Gastrocnemius medialis (tissue), 4 donors: ENCODE measurements at regions not wholly inside any gene's neighbourhood (a gene's known extent, or its start where the extent isn't known, plus 50 kb on each side); places are given as distances from the start of the nearest gene placed in this dataset.

Experiments
- ATAC-seq, 2 donors: fragments of 150-250 bp; one replicate each; pipeline ENCODE4 v1.9.1; 2016
- DNase-seq, 2 donors: peaks; one replicate each; pipeline ENCODE4 v3.0.0-alpha.2; 2019
- H3K27ac ChIP-seq, 4 donors: fragments of 200-600 bp; sonication (generic); 1 replicate in 1 of 4; 2 replicates in 3 of 4; pipeline ENCODE4 v1.5.1; 2016 to 2018; ENCODE audit warnings: mild to moderate bottlenecking in 2 of 4, moderate library complexity in 1 of 4
- H3K27me3 ChIP-seq, 3 donors: fragments of 200-600 bp; sonication (generic) in 2 of 3; 1 replicate in 1 of 3; 2 replicates in 2 of 3; pipeline versions ENCODE4 v1.5.1 to v1.6.0; 2016 to 2019; ENCODE audit warnings: mild to moderate bottlenecking in 1 of 3, moderate library complexity in 1 of 3
- H3K36me3 ChIP-seq, 2 donors: fragments of 200-600 bp; sonication (generic) in 1 of 2; one replicate each; pipeline ENCODE4 v1.5.1; 2017 to 2018
- H3K4me1 ChIP-seq, 2 donors: fragments of 200-600 bp; sonication (generic) in 1 of 2; one replicate each; pipeline ENCODE4 v1.5.1; 2016 to 2017; ENCODE audit warnings: mild to moderate bottlenecking in 2 of 2
- H3K4me3 ChIP-seq, 4 donors: fragments of 200-600 bp; sonication (generic) in 3 of 4; 1 replicate in 1 of 4; 2 replicates in 3 of 4; pipeline ENCODE4 v1.5.1; 2016 to 2019; ENCODE audit warnings: mild to moderate bottlenecking in 2 of 4
- H3K9me3 ChIP-seq, 3 donors: fragments of 200-600 bp; sonication (generic) in 2 of 3; 1 replicate in 1 of 3; 2 replicates in 2 of 3; pipeline ENCODE4 v1.5.1; 2016 to 2019
- CTCF ChIP-seq, 5 experiments: fragments of 450-650 bp in 3 of 5; fragments of 200-600 bp in 2 of 5; sonication (generic) in 2 of 5; IDR thresholded peaks in 4 of 5; conservative IDR thresholded peaks in 1 of 5; 1 replicate in 4 of 5; 2 replicates in 1 of 5; pipeline ENCODE4 v1.5.1; 2016 to 2019; ENCODE audit warnings: antibody characterized with exemption in 5 of 5, mild to moderate bottlenecking in 3 of 5, moderate library complexity in 3 of 5
- POLR2A ChIP-seq, 2 donors: fragments of 450-650 bp; IDR thresholded peaks; one replicate each; pipeline ENCODE4 v1.6.1; 2017; ENCODE audit warnings: antibody characterized with exemption in 2 of 2, mild to moderate bottlenecking in 2 of 2, moderate library complexity in 2 of 2
- in situ Hi-C, 4 donors: fragments of 200-750 bp; cut with MboI; loops; one replicate each; pipeline versions ENCODE4 v1.15.0 to v1.8.0; 2017; ENCODE audit warnings: low sequenced_read_pairs in 4 of 4
- intact Hi-C: fragments of 100-400 bp; cut with DNase I; formaldehyde crosslinking; loops from one replicate; pipeline ENCODE4 v1.15.1; 2023; ENCODE audit warnings: low total_unique reads

- in situ Hi-C loops (no loop called here), intact Hi-C loops (no loop called here)
- no peaks in the 10 kb centered on the region for H3K9me3 ChIP-seq
- no peaks in the 10 kb centered on the region for H3K27me3 ChIP-seq
- H3K4me1 ChIP-seq = no peaks in the 10 kb centered on the region
- TF ChIP-seq CTCF (IDR thresholded peaks at IDR 0.05 in 4 of 5, conservative IDR thresholded peaks at IDR 0.05 in 1 of 5) = no peak
- TF ChIP-seq POLR2A (IDR thresholded peaks at IDR 0.05) = no peak
- H3K36me3 ChIP-seq = no peaks in the 10 kb centered on the region
- DNase-seq (no peak), ATAC-seq (no peak)
- H3K27ac ChIP-seq = no peak overlapping the region
- H3K4me3 ChIP-seq = no peak overlapping the region
These were observed 322.6 kb upstream of the AJAP1 start for GRCh38 chr1:4331767-4332163.

DNA sequence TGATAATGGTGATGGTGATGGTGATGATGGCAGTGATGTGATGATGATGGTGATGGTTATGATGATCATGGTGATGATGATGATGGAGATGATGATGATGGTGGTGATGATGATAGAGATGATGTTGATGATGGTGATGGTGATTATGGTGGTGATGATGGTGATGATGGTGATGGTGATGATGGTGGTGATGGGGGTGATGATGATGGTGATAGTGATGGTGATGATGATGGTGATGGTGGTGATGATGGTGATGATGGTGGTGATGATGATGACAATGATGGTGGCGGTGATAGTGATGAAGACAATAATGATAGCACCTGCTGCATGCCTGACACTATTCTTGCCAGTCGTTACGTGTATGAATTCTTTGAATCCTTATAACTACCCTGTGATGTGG is 317.9 kb upstream of the AJAP1 start:
- Histone ChIP-seq H3K4me1 (no peaks in the 10 kb centered on the region), H3K4me3 (no peak overlapping the region), H3K27ac (no peak overlapping the region), H3K27me3 (no peaks in the 10 kb centered on the region), H3K36me3 (no peaks in the 10 kb centered on the region), H3K9me3 (no peaks in the 10 kb centered on the region)
- TF ChIP-seq POLR2A (IDR thresholded peaks at IDR 0.05) (no peak), CTCF (IDR thresholded peaks at IDR 0.05 in 4 of 5, conservative IDR thresholded peaks at IDR 0.05 in 1 of 5) (no peak)
- no peak for DNase-seq
- no peak for ATAC-seq
- intact Hi-C loops (no loop called here), in situ Hi-C loops (no loop called here)

DNA sequence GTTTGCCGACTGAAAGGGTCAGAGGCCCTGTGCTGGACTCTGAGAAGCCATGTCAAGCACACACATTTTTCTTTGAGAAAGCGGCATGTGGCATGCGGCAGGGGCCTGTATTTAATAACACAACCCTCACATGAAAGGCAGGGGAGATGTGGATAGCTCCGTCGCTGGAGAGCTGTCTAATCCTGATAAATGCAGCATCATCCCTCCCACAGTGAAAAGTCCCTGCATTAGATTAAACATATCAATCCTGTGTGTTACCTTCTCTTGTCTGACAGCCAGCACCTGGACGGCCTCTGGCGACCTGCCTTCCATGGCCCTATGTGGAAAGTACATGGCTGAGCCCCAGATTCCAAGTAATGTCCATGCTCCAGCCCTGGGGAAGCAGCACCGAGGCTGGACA is 313.0 kb upstream of the AJAP1 start:
- ATAC-seq (no peak), DNase-seq (no peak)
- no peak overlapping the region for H3K27ac ChIP-seq
- no peak overlapping the region for H3K4me3 ChIP-seq
- intact Hi-C loops (no loop called here), in situ Hi-C loops (no loop called here)
- H3K27me3 ChIP-seq = no peaks in the 10 kb centered on the region
- no peaks in the 10 kb centered on the region for H3K4me1 ChIP-seq
- no peak for TF ChIP-seq POLR2A (IDR thresholded peaks at IDR 0.05)
- TF ChIP-seq CTCF (IDR thresholded peaks at IDR 0.05 in 4 of 5, conservative IDR thresholded peaks at IDR 0.05 in 1 of 5) = no peak
- no peaks in the 10 kb centered on the region for H3K36me3 ChIP-seq
- H3K9me3 ChIP-seq = no peaks in the 10 kb centered on the region

DNA sequence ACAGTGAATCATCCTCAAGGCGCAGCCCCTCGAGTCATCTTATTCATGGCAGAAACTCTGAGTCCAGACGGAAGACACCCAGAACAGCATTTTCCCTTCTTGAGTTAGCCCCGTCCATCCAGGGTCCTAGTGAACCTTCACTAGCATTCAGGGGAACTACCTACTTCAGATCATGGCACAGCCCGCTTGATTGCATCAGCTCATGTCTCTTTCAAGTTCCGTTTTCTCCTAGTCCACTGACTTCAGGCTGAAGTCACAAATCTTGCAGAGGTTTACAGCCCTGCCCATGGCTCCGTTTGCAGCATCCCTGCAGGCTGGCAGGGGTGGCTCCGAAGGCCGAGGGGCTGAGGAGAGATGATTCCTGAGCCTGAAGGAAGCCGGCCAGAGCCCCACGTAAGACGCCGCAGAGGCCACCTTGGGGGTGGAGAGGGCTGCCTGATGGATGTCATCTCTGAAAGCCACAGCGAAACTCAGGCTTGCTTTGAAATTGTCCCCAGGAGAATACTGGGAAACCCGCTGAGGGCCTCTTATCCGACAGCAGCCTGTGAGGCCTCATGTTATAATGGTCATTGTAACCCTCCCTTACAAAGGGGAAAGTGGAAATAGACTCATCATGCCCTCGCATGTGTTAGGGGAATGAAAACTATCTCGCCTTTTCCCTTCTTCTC is 310.2 kb upstream of the AJAP1 start:
- no peaks in the 10 kb centered on the region for H3K27me3 ChIP-seq
- in situ Hi-C loops = no loop called here
- no peak for DNase-seq

More for the DNA sequence above, 310.2 kb upstream of the AJAP1 start:
- Histone ChIP-seq H3K4me1 (no peaks in the 10 kb centered on the region), H3K9me3 (no peaks in the 10 kb centered on the region), H3K36me3 (no peaks in the 10 kb centered on the region), H3K4me3 (no peak overlapping the region), H3K27ac (no peak overlapping the region)
- intact Hi-C loops = no loop called here
- TF ChIP-seq CTCF (IDR thresholded peaks at IDR 0.05 in 4 of 5, conservative IDR thresholded peaks at IDR 0.05 in 1 of 5) (no peak), POLR2A (IDR thresholded peaks at IDR 0.05) (no peak)
- no peak for ATAC-seq
